ENCODE measurements at regions not wholly inside any gene's neighbourhood (a gene's known extent, or its start where the extent isn't known, plus 50 kb on each side); places are given as distances from the start of the nearest gene placed in this dataset.
"Not testable (repeated sequence)": the region's sequence is repeated elsewhere in the genome, so short reads cannot be mapped to it uniquely, and the experiment has no call there.

- TF ChIP-seq CTCF, POLR2A (IDR thresholded peaks at IDR 0.05): not testable (repeated sequence)
Observed at GRCh38 chr21:6436971-6437833, 4084.2 kb upstream of the TPTE start.

Measured in lower leg skin (tissue), 3 donors.